ENCODE measurements at regions not wholly inside any gene's neighbourhood (a gene's known extent, or its start where the extent isn't known, plus 50 kb on each side); places are given as distances from the start of the nearest gene placed in this dataset.

DNA sequence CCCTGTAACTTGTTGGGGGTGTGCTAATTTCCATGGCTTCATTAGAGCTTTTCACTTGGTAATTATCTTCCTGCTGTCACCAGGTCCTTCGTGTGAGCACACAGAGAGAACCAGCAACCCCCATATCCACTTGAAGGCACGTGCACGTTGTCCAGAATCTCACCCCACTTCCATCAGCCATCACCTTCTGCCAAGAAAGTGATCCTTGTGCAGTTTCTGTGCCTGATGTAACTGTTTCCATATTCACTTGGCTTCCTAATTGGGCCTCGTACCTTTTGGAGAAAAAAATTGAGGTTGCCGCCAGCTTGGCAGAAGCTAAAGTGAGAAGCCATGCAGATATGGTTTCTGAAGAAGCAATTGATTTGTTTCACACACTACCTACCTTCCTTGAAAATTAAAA, 153.7 kb upstream of the TSHZ2 start:
- TF ChIP-seq, protein P1, sequence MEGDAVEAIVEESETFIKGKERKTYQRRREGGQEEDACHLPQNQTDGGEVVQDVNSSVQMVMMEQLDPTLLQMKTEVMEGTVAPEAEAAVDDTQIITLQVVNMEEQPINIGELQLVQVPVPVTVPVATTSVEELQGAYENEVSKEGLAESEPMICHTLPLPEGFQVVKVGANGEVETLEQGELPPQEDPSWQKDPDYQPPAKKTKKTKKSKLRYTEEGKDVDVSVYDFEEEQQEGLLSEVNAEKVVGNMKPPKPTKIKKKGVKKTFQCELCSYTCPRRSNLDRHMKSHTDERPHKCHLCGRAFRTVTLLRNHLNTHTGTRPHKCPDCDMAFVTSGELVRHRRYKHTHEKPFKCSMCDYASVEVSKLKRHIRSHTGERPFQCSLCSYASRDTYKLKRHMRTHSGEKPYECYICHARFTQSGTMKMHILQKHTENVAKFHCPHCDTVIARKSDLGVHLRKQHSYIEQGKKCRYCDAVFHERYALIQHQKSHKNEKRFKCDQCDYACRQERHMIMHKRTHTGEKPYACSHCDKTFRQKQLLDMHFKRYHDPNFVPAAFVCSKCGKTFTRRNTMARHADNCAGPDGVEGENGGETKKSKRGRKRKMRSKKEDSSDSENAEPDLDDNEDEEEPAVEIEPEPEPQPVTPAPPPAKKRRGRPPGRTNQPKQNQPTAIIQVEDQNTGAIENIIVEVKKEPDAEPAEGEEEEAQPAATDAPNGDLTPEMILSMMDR (IDR thresholded peaks at IDR 0.05), result no peak
- TF ChIP-seq POLR2A (IDR thresholded peaks at IDR 0.05), result no peak
